B cell (primary cell): ENCODE measurements at regions not wholly inside any gene's neighbourhood (a gene's known extent, or its start where the extent isn't known, plus 50 kb on each side); places are given as distances from the start of the nearest gene placed in this dataset.

Experiments used
- EZH2 ChIP-seq: IDR thresholded peaks from 2 replicates; pipeline ENCODE4 v1.6.1; 2012; ENCODE audit warnings: borderline replicate concordance, low read depth, mild to moderate bottlenecking, moderate library complexity, low read length; ENCODE audit not compliant: insufficient read depth, poor library complexity, severe bottlenecking
- TF ChIP-seq, protein P1 (sequence below): fragments of 200-600 bp; IDR thresholded peaks from one replicate; pipeline ENCODE4 v1.8.0; 2022; ENCODE audit warnings: antibody characterized with exemption, mild to moderate bottlenecking

DNA sequence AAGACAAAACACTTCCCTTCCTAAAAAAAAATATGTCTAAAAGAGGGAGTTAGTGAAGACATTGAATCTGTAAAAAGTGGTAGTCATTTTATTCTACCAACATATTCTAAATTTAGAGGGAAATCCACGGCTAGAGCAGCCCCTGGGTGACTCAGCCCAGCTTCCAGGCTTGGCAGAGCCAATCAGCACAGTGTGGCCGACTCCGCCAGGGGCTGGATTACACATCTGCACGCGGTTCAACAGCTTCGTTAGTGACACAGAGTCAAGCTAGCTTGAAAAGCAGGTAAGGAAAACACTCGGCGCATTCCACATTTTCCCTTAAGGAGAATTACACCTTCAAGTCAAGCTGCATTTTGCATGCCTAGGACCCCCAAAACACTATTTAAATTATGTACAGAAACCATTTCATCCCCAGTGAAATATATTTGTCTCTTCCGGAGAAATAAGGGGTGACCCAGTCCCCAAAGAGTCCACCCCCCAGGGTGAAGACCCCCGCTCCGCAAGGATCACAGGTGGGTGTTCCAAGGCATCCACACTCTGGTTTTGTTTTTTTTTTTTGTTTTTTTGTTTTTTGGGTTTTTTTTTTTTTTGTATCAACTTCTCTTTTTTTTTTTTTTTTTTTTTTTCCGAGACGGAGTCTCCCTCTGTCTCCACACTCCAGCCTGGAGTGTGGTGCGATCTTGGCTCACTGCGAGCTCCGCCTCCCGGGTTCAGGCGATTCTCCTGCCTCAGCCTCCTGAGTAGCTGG is 58.4 kb upstream of the ARID1B start:
- TF ChIP-seq, protein P1, sequence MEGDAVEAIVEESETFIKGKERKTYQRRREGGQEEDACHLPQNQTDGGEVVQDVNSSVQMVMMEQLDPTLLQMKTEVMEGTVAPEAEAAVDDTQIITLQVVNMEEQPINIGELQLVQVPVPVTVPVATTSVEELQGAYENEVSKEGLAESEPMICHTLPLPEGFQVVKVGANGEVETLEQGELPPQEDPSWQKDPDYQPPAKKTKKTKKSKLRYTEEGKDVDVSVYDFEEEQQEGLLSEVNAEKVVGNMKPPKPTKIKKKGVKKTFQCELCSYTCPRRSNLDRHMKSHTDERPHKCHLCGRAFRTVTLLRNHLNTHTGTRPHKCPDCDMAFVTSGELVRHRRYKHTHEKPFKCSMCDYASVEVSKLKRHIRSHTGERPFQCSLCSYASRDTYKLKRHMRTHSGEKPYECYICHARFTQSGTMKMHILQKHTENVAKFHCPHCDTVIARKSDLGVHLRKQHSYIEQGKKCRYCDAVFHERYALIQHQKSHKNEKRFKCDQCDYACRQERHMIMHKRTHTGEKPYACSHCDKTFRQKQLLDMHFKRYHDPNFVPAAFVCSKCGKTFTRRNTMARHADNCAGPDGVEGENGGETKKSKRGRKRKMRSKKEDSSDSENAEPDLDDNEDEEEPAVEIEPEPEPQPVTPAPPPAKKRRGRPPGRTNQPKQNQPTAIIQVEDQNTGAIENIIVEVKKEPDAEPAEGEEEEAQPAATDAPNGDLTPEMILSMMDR: no peak
- no peak for TF ChIP-seq EZH2
